Left renal pelvis (tissue), 4 donors: ENCODE measurements at regions not wholly inside any gene's neighbourhood (a gene's known extent, or its start where the extent isn't known, plus 50 kb on each side); places are given as distances from the start of the nearest gene placed in this dataset.

ENCODE experiments used
- DNase-seq, 4 donors: peaks; one replicate each; pipeline ENCODE4 v3.0.0-alpha.2; 2013; ENCODE audit warnings: low read depth in 4 of 4, low spot score in 3 of 4

DNA sequence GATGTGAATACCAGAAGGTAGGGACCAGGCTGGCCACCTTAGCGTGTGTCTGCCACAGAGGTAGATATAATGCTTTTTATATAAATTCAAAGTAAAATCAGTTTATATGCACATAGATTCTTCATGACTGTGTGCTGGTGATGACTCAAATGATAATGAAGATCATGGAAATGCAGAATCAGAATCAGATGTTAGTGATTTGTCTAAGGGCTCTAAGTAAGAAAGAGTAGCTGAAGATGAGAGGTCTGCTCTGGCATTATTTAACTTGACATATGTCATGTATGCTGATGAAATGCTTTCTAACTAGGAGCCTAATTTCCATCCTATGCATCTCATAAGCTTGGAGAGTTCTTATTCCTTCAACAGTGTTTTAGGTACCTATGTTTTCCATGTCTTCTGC lies 50.3 kb upstream of the DPH6 start:
- no peak for DNase-seq

DNA sequence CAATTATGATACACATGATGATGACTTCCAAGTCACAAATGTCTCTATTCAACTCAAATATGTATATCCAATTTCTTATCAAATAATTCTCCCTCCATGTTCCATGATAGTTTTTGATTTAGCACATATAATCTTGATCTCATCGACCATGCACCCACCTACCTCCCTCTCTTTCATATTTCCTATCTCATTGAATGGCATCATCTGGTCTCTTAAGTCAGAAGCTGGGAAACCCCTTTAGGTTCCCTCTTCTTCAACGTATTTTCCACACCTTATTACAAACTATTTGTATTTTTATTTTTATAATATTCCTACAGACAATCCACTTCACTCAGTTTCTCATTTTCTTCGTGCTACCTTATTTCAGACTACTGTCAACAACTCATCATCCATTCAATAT lies 56.9 kb upstream of the DPH6 start:
- no peak for DNase-seq

DNA sequence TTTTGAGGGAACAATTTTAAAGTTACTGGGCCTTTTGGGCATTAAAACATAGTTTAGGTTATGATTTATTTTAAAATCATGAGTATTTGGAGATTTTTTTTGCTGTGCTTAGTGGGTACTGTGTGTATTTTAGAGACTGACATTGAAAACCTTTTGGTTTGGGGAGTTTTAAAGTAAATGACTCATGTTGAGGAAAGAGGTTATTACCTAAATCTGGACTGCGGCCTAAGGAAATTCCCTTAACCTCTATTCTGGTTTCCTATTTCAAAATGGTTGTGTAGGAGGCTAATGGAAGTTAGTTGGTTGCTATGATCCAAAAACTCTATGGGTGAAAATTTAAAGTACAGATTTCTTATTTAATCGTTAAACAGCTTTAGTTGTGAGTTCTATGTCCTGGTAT lies 57.3 kb upstream of the DPH6 start:
- DNase-seq: no peak

DNA sequence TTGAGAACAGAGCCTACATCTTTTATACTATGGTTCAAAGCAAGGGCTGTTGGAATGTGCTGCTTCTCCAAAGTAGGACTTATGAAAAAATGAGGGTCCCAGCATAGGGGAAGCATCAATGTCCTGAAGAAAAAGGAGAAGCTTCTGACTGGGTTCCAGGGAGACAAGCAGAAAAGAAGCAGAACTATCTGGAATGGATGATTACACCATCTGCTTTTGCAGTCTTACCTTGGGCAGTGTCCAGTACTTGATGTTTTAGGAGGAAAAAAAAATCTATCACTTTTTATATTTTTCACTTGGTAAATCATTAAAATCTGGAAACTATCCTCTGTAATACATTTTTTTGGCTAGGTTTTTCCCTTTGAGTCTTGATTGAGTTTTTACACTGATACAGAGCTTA lies 57.9 kb upstream of the DPH6 start:
- no peak for DNase-seq

DNA sequence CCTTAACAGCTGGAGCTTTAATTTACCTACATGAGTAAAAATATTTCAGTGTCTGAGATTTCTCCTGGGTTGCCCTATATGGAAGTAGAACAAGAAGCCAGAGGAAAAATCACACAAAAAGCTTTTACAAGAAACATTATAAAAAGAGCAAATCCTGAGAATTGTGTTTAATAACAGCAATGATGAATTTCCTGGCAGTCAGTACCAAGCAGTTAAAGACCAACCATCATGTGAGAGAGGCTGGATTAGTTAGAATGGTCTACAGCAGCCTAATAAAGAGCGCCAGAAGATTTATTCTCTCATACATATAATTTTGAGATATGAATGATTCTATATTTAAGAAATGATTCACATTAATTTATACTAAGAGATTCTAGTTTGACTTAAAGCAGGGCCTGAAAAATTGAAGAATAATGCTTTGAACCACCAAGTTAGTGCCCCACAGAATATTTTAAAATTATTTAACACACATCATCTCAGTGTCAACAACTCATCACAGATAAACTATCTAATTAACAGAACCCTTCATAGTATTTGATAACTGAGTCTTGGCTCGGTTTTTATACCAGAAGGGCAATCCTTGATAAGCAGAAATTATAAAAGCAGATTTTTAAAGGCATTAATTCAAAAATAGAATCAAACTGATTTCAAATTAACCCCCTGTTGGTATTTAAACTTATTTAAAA lies 59.9 kb upstream of the DPH6 start:
- DNase-seq: no peak

DNA sequence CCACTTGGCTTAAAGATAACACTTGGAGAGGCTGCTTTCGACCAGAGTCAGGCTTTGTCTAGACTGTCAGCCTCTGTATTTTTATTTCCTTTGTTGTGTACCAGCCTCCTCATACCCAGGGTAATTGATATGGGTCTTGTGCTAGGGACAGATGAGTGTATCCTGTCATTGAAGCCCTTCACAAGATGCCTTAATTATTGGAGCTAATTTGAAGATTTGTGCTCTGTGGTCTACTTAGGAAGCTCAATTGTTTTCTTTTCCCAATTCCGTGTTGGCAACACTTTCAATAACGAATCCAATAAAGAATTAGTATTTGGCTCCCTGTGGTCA lies 60.5 kb upstream of the DPH6 start:
- DNase-seq: no peak

DNA sequence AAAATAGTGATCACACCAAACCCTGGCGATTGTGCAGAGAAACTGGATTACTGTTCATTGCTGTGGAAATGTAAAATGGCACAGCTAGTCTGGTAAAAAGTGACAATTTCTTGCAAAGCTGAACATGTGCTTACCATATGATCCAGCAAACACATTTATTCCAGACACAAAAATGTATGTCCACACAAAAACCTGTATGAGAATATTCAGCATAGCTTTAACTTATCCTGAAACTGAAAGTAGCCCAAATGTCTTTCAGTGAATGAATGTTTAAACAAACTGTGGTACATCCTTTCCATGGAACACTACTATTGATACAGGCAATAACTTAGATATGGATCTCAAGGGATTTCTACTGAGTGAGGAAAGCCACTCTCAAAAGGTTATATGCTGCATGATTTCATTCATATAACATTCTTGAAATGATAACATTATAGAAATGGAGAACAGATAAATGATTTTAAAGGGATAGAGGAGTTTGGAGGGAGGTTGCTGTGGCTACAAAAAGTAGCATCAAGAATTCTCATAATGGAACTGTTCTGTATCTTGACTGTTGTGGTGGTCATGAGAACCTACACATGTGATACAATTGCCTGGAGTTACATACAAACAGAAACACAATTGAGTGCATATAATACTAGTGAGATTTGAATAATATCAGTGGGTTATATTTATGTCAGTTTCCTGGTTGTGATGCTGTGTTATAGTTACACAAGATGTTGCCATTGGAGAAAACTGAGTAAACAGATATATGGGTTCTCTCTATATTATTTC lies 70.7 kb upstream of the DPH6 start:
- no peak for DNase-seq

DNA sequence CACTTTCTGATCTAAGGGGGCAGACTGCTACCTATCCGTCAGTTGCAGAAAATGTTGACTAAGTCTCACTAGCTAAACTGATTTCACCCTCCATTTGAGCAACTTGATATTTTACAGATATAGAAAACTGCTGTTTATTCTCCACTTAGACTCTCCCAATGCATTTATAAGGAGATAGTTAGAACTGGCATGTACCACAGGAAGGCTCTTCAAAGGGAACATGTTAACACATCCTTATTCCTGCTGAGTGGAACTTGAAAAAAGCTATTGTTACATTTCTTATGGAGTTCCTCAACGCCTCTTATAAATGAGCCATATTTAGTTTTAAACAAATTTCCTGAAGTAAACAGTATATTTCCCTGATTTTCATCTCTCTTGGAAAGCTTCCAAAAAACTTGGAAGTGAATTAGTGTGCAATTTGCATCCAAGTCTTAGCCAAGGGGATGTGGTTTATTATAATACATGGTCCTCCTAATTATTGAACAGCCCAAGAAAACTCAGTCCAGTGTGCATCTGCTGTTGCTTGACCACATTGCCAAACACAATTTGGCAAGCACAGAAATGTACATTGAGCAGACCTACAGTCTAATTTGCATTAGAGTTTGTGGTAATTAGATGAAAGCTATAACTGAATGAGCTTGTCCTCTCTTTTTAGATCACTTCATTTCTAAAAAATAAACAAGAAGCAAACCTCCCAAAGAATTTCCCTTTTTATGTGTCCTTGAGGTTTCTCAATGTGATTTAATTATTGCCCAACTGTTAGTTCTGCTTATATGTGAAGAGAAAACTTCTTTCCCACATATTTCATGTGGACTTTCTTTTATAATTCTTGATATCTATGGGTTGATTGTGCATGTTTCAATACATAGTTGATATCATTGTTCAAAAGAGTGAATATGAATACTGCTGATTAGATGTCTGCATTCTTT lies 72.6 kb upstream of the DPH6 start:
- DNase-seq: no peak

DNA sequence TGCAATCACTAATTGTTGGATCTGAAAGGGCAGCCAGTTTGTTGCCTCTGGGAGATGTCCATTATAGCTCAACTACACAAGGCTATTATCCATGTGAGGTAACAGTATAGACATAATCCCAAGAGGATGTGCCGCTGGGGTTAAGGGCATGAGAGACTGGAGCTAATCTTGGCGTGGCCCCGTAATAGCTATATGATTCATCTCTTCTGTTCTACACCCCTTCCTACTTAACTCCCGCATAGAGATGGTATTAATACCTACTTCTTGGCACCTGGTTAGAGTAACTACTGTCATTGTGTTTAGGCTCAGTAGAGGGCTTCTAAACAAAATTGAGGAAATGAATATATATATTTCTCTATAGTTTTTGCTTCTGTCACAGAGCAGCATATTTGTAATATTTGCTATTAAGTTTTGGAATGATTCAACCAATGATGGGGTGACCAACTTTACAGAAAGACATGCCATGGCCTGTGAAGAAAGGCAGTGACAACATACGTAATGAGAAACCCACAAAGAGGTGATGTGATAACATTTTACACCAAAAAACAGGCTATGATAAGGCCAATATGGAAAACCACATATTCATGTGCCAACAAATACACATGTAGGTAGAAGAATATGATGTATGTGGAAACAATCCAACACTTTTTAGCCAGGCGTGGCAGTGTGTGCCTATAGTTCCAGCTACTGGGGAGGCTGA lies 76.8 kb upstream of the DPH6 start:
- no peak for DNase-seq

DNA sequence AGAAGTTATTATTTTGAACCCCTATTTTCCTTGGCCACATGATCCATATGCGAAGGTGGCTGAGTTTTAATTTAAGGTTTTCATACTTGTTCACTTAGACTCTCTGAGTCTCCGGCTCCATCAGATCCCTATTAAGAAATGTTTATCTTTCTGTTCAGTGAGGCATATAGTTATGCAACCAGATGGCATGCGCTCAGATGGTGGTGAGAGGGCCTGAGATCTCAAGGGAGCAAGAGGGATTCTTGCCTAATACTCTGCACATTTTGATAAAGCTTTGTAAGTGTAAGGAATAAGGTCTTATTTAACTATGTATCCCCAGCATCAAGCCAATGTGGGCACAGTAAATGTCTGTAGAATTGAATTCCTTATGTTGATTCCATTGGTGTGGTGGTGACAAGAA lies 78.9 kb upstream of the DPH6 start:
- DNase-seq: no peak

DNA sequence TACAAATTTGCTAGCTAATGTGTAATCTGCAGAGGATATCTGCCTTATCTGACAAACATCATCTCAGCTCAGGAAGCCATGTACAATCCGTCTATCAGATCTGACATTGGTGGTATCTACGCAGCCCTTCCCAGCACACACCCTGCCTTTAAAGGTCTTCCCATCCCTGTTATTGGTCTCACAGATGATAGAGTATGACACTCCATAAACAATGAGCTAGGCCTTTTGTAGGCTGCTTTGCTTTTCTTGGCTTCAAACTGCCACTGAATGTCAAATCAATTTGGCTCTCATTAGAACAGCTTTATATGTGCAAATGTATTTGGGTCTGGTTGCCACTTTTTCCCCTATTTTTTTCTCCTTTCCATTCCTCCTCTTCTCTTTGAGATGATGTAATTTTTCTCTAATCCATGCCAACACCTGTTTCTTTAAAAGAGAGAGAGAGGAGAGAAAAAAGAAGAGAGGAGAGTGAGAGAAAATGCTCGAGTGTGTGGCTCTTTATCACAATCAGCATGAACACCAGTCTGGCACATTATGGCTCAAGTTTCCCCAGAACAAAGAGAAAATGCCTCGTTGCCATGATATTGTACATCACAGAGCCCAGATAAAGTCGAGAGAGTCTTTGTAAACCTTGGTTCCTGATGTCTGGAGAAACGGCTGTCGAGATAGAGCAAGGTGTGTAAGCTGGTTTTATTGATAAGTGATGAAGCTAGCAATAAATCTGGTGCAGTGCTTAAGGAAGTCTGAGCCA lies 80.8 kb upstream of the DPH6 start:
- DNase-seq: no peak

DNA sequence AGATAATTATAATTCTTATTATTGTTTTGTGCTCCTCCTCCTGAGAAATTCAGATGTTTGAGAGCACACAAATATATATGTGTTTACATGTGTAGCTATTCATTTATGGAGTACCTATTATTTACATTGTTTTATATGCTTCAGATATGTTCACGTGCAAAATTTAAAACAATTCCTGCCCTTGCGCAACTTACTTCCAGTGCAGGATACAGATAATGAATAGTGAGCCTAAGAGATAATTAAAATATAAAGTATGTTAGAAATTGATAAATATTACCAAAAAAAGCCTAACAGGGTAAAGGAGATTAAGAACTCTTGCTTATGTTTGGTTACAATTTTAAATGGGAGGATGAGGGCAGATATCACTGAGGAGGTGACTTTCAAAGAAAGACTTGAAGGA lies 81.7 kb upstream of the DPH6 start:
- no peak for DNase-seq

DNA sequence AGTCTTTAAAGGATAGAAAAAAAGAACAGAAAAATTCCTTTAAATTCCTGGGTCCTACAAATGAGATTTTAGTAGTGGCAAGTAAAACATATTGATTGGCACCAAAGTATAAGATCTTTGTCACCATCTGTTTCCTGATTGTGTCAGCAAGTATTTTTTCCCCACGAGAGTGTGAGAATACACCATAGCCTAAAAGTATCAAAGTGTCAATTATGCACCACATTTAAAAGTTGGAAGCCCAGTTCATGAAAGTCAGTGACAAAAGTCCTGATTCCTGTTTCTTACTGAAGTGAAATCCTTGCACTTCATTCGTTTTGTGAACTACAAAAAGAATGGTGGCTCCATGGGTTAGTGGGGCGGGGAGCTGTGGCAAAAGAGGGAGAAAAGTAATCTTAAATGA lies 83.8 kb upstream of the DPH6 start:
- DNase-seq: no peak

DNA sequence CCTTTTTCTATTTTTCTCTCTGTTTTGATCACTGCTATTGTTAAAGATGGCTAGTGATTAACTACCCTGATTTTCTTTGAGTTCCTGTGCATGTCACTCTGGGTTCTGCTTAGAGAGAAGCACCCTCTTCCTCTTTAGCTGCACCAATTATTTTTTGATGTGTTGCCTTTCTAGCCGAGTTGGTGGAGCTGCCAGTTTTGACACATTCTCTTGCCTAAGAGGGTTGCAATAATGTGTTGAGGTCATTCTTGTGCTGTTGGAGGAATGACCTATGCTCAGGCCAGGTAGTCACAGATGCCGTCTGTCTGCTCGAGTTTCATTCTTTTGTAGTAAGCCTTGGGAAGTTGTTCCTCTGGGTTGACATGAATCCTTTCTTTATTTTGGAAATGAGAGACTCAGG lies 84.6 kb upstream of the DPH6 start:
- DNase-seq: no peak

DNA sequence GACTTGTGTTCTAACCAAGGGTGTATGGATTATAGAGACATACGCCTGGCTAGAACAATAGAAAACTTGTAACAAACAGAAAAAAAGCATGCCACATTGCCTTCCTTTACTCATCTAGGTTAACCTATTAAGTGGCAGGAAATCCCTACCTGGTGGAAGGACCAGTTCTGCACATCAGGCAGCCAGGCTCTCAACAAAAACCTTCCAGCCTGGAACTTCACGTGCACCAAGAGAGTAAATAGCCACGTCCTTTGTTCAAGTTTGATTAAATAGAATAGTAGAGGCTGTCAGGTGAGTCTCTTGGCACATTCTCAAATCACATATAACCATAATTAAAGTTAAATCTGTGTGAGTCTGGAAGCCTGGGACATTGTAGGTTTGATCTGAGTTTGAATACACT lies 85.0 kb upstream of the DPH6 start:
- no peak for DNase-seq

DNA sequence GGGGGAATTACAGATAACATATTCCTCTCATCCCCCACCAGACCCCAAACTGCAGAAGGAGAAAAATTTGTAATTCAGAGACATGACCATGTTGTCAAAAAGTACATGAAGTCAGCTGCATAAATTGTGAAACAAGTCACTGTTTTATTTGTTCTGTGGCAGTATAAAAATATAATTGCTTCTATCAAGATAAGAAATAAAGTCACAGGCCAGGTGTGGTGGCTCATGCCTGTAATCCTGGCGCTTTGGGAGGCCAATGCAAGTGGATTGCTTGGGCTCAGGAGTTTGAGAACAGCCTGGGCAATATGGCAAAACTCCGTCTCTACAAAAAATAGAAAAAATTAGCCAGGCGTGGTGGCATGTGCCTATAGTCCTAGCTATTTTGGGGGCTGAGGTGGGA lies 87.7 kb upstream of the DPH6 start:
- DNase-seq: no peak

DNA sequence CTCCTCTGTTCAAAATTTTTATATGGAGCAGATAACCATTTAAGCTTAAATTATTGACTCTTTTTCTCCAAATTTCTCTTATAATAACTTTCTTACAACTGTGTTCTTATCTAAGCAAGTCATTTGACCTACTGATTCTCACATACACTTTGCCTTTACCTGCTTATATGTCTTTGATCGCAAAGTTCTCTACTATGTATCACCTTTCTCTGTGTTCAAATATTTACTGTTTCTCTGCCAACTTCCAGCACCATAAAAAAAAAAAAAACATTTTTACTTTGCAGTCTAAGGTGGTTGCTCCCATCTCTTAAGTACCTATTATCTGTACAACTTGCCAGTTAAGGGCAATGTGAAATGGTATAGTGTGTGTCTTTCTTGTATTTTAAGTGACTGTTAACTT lies 100.8 kb upstream of the DPH6 start:
- DNase-seq: no peak

DNA sequence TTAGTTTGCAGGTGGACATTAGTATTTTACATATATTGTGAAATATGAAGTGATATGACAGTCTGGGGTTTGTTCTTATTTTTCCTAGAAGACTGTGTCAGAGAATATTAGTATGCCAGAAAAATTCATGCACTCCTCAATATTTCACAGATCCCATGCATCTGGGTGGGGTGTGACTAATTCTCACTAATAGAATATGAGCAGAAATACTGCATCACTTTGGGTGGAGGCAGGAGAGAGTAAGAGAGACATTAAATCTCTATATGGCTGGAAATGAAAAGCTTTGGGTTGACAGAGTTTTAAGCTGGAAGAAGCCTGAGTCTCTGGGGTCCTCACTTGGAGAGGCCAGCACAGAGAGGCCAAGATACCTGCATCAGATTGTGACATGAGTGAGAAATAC lies 101.3 kb upstream of the DPH6 start:
- DNase-seq: no peak

DNA sequence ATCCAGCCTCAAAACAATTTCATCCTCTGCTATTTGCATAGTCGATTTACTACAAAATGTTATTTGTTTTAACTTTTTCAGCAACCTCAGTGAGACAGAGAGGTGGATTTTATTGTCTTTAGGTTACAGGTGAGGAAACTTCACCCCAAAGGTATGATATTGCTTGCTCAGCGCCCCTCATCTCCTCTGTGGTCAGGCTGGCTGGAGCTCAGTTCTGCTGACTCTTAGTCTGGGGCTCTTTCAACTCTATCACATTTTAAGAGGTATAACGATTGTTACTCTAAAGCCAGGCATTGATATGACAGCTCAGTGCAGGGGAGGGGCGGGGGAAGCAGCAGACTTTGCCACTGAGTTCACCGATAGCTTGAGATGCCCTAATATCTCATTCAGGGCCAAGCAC lies 103.0 kb upstream of the DPH6 start:
- no peak for DNase-seq

DNA sequence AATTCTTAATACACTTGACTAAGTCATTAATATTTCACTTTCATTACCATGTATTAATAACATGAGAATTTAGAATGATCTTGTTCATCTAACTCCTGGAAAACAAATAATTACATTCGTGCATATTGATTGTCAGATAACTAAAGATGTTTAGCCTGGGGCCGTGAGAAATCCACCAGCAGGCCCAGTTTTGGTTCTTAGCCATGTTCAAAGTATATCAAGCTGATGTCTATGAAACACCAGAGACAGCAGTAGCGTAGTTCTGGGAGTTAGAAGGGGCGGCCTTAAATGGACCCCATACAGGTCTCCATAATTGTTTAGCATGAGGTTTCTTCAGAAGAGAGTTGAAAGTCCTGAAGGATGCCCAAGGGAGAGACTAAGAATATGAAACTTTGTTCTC lies 103.6 kb upstream of the DPH6 start:
- no peak for DNase-seq
